GM12873 (cell line): ENCODE measurements at regions not wholly inside any gene's neighbourhood (a gene's known extent, or its start where the extent isn't known, plus 50 kb on each side); places are given as distances from the start of the nearest gene placed in this dataset.

Experiments
- TF ChIP-seq, protein P1 (sequence below): IDR thresholded peaks from 2 replicates; pipeline ENCODE4 v1.5.1; 2012; ENCODE audit warnings: low read depth, mild to moderate bottlenecking, moderate library complexity, low read length, control low read depth; ENCODE audit not compliant: insufficient read depth; ENCODE audit errors: missing control alignments

DNA sequence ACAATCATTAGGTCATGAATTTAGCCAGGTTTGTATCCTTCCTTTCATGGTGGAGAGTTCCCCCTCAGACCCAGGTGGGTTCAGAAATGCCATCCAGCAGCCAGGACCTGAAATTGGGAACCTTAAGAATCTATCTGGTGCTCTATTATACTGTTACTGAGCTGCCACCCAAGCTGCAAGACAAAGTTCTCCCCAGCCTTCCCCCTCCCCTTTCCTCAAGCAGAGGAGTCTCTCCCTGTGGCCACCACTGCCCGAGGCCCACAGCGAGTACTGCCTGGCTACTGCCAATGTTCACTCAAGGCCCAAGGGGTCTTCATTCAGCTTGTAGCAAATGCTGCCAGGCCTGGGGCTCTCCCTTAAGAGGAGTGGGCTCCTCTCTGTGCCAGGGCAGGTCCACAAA lies 133.8 kb downstream of the TMEM38B start:
- TF ChIP-seq, protein P1, sequence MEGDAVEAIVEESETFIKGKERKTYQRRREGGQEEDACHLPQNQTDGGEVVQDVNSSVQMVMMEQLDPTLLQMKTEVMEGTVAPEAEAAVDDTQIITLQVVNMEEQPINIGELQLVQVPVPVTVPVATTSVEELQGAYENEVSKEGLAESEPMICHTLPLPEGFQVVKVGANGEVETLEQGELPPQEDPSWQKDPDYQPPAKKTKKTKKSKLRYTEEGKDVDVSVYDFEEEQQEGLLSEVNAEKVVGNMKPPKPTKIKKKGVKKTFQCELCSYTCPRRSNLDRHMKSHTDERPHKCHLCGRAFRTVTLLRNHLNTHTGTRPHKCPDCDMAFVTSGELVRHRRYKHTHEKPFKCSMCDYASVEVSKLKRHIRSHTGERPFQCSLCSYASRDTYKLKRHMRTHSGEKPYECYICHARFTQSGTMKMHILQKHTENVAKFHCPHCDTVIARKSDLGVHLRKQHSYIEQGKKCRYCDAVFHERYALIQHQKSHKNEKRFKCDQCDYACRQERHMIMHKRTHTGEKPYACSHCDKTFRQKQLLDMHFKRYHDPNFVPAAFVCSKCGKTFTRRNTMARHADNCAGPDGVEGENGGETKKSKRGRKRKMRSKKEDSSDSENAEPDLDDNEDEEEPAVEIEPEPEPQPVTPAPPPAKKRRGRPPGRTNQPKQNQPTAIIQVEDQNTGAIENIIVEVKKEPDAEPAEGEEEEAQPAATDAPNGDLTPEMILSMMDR: no peak

DNA sequence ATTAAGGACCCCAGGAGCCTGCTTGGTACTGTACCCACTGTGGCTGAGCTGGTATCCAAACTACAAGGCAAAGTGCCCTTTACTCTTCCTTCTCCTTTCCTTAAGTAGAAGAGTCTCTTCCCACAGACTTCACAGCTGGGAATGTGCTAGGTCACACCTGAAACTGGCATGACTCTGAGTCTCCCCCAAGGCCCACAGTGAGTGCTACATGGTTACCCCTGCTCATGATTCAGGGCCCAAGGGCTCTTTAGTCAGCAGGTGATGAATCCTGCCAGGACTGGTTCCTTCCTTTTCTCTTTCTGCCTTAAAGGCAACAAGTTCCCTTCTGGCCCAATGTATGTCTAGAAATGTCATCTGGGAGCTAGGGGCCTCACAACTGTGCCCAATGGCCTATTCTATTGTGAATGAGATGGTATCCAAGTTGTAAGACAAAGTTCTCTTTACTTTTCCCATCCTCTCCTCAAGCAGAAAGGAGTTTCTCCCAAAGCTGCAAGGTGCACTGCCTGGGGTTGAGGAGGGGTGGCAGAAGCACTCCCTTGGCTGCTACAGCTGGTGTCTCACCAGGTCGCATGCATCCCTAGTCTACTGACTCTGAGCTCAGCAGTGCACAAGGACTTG lies 134.4 kb downstream of the TMEM38B start:
- TF ChIP-seq, protein P1: no peak

DNA sequence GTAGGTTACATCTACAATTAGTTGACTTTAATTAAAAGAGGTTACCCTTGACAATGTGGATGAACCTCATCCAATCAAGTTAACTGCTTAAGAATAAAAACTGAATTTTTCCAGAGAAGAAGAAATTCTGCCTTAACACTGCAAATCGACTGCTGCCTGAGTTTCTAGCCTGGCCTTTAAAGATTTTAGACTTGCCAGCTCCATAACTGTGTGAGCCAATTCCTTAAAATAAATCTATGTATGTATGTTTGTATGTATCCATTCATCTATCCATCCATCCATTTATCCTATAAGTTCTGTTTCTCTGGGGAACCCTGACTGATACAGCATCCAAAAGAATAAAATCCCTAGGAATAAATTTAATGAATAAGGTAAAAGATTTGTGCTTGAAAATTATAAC lies 136.1 kb downstream of the TMEM38B start:
- TF ChIP-seq, protein P1: no peak

DNA sequence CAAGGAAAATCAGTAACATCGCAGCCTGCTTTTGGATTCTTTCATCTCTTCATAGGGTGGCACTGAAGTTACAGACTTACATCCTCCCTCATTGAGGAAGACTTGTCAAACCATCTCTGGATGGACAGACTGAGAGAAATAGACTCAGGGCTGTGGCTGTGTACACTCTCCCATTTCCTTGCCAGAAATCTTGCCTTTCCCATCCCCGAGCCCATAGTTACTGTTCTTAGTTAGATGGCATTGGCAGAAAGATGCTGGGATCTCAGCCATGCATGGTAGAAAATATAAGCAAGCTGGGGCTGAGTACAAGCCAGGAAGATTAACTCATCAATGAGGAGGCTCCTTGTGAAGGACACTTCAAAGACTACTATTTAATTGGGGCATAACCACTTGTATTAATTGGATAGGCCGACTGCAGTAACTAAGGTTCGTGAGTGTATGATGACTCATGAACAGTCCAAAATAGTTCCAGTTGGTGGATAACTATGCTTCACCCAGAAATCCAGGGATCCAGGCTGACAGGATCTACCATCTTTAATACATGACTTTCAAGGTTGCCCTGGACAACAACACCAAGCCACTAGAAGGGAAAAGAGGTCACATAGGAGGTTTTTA lies 137.9 kb downstream of the TMEM38B start:
- TF ChIP-seq, protein P1: no peak

DNA sequence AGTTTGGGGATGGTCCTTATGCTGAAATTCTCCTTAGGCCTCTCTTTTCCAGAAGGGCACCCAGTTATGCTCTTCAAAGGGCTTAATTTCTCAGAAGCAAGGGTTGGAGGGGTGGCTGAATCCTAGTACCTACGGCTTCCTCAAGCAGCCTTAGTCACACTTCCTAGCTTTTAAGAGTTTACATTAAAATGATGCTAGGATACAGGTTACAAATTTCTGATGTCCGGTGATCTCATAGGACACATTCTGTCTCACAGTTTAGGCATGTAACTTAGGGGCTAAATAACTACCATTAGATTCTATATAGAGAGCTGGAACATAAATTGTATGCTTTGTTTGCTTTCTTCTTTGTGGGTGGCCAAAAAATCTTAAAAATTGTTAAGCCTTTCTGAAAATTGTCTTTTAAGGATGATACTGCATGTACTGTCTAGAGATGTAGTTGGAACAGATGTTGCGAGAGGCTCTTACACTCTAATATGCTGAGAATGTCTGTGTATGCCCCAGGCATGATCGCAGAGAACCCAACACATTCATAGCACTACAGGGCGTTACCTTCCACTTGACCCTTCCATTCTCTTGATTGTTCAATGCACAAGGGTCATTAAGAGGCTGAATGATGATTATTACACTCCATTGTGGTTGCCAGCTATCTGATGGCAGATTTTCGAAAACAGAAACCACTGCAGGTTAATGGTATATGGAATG lies 139.1 kb downstream of the TMEM38B start:
- TF ChIP-seq, protein P1: no peak

DNA sequence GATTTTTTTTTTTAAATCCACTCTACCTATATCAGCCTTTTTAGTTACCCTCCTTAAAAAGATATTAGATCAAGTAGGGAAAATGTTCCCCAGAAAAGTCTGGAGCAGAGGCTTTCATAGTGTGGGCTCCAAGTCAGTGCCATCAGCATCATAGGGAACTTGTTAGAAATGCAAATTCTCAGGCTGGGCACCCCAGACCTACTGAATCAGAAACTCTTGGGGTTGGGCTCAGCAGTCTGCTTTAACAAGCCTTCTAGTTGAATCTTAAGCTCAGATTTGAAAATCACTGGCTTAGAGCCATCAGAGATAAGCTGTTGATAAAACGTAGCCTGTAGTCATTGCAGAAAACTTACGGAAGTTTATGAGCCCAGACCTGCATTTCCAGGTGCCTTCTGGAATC lies 140.1 kb downstream of the TMEM38B start:
- TF ChIP-seq, protein P1: no peak

DNA sequence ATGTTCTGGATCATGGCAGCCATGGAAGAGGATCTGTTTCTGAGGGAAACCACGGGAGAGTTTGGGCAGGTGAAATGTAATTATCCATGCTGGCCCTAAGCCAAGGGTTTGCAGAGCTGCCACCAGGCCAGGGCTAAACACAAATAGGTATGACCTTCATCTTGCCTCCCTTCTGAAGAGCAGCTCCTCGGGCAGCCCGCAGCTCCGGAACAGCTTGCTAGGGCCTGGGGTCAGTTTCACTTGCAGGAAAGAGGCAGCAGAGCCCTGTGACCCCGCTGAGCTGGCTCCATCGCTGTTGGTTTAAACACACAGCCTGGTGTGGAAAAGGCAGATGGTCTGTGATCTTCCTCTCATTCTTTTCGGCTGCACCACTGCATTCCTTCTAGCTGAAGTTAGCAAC lies 141.4 kb downstream of the TMEM38B start:
- TF ChIP-seq, protein P1: no peak
